NCI-H748 (cell line): ENCODE measurements at regions not wholly inside any gene's neighbourhood (a gene's known extent, or its start where the extent isn't known, plus 50 kb on each side); places are given as distances from the start of the nearest gene placed in this dataset.

ENCODE experiments used
- DNase-seq: peaks from one replicate; lab custom pipeline; 2025; ENCODE audit not compliant: unreplicated experiment; lab: John Stamatoyannopoulos, UW

DNA sequence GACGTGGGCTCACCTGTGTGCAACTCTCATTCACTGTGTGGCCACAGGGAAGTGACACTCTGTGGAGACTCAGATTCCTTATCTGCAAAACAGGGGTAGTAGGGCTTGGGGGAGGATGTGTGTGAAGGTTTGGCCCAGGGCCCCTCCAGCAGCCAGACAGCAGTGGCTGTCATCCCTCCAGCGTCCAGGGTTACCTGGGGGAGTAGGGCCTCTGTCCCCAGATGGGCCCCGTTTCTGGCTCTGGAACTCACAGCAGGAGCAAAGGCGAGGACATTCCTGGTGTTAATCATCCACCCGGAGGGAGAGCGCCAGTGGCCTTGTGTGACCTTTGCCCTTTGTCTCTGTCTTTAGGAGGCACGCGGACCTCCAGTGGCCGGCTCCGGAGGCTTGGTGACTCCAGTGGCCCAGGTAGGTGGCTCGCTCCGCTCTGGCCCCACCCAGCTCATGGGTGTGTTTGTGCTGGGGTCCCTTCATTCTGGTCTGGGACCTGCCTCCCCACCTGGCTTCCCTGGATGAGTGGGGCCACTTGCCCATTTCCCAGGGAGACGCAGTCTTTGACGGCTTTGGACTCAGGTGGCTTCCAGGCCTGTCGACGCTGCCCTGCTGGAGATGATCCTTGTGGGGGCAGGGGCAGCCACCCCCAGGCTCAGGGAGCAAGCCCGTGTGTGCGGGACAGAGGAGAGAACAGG lies 166.2 kb downstream of the SEC14L1 start:
- no peak for DNase-seq

DNA sequence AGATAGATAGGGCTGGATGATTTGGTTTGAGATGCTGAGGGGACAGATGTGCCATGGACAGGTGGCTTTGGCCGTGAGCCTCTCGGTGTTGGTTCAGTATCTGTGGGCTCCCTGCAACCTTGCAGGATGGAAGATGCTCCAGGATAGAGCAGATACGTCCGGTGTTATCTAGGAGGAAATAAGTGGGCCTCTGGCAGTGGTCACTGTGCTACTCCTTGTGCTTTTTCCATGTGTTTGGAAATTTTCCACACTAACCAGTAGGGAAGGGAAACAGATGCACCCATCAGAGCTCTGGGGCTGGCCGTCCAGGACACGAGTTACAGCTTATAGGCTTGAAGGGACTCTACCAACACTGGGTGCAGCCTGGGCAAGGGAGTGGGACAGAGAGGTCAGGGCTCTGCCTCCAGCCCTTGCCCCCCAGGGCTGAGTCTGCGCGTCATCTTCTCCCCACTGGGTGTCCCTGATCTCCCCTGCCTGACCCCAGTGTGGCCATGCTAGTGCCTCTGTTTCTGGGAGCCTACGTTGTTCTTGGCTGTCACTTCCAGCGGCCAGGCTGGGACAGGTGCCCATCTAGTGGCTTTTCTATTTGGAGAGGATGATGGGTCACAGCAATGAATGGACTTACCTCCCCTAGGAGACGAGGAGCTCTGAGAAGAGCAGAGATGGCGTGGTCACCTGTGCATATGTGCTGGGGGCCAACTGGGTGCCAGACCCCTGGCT lies 166.9 kb downstream of the SEC14L1 start:
- DNase-seq, result no peak

- no peak for DNase-seq
Observed at GRCh38 chr17:77308861-77309726, 168.3 kb downstream of the SEC14L1 start.

- DNase-seq, result no peak
Observed at GRCh38 chr17:77310336-77310735, 169.6 kb downstream of the SEC14L1 start.

GRCh38 chr17:77311371-77311981 lies 170.7 kb downstream of the SEC14L1 start:
- no peak for DNase-seq

DNA sequence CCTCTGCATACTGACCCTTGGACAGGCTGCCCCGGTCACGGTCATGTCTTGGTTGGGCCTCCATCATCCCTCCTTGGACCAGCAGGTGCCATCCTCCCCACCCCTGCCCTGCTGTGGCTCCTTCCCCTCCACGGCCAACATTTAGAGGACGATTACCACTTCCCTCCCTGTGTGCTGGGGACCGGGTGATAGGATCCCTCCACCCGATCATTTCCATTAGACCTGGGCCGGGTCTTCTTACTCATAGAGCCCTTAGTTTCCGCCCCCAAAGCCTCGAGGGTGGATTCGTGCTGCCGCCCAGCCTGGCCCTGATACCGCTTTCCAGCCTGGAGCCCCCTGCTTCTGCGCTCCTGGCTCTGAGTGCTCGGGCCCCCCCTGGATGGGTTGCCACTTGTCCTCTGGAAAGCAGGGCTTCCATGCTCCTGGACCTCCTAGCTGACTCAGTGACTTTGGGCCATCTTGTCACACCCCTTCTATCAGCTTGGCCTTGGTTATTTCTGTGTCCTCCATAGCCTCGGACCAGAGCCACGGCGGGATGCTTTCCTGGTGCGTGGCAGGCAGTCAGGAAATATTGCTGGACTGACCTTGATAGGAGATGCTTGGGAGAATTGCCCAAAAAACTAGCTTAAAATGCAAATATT lies 171.4 kb downstream of the SEC14L1 start:
- no peak for DNase-seq

DNA sequence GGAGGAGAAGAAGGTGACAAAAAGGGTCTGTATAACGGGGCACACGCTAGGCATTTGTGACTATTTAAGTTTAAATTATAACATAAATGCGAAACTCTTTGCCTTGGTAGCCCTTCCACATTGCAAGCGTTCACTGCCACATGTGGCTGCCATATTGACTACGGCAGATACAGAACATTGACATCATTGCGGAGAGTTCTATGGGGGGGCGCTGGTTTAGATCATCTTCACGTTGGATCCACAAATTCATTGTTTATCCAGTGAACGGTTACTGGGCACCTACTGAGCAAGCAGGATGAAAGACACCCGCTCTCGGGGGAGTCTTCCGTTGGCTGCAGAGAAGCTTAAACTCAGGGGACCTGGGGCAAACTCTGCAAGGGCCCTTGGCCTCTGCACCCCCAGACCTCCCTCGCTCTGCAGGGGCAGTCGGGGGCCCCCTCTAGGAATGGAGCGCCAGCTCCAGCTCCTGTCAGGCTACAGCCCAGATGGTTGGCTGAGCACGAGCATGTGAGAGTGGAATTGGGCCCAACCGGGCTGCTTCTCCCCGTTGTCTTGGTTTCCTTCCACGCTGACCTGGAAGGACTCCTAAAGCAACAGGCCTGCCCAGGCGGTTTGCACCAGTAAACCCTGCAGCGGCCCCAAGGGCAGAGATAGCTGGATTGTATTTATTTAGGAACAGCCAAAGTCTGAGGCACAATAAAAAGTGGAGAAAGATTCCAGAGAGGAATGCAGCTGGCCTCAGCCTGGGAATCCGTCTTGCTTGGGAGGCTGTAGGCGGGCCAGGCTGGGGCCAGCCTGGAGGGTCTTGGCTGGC lies 172.2 kb downstream of the SEC14L1 start:
- no peak for DNase-seq

GRCh38 chr17:77313831-77314230 lies 173.1 kb downstream of the SEC14L1 start:
- DNase-seq, result no peak

- no peak for DNase-seq
Observed at GRCh38 chr17:77314601-77315000, 173.8 kb downstream of the SEC14L1 start.

GRCh38 chr17:77315010-77315409 lies 174.2 kb downstream of the SEC14L1 start:
- no peak for DNase-seq

DNA sequence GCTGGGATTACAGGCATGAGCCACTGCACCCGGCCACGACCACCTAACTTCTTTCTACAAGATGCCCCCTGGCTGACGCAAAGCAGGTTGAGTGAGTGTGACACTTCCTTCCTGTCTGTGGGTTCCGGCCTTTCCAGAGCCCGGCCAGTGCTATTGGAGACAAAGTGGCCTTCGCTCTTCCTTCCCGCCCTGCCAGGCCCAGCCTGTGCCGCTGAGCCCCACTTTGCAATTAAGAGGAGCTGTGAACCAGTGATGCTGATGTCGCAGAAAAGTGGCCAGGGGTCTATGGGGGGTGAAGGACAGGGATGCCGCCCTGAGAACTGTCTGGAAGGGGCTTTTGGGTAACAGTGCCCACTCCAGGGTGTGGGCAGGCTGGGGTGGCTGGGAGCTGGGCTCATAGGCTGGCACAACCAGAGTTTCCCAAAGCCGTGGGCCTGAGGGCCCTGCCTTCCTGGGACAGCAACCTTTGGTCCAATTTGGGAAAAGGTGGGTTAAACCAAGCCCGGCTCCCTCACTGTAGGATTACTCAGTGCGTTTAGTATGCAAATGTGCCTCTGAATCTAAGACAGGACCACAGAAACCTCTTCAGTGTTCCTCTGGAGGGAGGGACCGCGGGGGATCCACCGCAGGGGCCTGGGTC lies 174.9 kb downstream of the SEC14L1 start:
- DNase-seq, result no peak

GRCh38 chr17:77316191-77316641 lies 175.4 kb downstream of the SEC14L1 start:
- no peak for DNase-seq

- DNase-seq, result no peak
Observed at GRCh38 chr17:77316651-77317050, 175.9 kb downstream of the SEC14L1 start.

DNA sequence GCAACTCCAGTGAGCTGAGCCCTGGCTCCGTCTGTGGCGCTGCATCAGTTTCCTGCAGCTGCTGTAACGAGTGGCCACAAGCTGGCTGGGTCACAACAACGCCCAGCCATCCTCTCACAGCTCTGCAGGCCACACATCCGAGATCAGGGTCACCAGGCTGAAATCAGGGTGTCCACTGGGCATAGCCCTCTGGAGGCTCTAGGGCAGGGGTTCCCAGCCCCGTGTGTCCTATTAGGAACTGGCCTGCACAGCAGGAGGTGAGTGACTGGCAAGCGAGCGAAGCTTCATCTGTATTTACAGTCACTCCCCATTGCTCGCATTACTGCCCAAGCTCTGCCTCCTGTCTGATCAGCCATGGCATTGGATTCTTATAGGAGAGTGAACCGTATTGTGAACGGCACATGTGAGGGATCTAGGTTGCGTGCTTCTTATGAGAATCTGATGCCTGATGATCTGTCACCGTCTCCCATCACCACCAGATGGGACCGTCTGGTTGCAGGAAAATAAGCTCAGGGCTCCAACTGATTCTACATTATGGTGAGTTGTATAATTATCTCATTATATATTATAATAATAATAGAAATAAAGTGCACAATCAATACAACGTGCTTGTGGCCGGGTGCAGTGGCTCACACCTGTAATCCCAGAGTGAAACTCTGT lies 176.5 kb downstream of the SEC14L1 start:
- no peak for DNase-seq

- DNase-seq, result no peak
Observed at GRCh38 chr17:77318021-77318420, 177.3 kb downstream of the SEC14L1 start.

GRCh38 chr17:77318491-77319210 lies 177.9 kb downstream of the SEC14L1 start:
- no peak for DNase-seq

- DNase-seq, result no peak
Observed at GRCh38 chr17:77319211-77320043, 178.7 kb downstream of the SEC14L1 start.
